Activated T-cell treated with anti-CD3 and anti-CD28 coated beads, Interleukin-2, amount 50 U/mL, for 72 hours (primary cell): ENCODE measurements at regions not wholly inside any gene's neighbourhood (a gene's known extent, or its start where the extent isn't known, plus 50 kb on each side); places are given as distances from the start of the nearest gene placed in this dataset.
A peak's percentile ranks its signal among the peaks of the same experiment; 100 is the strongest.

Source experiments
- ATAC-seq, 2 donors: fragments of 150-1000 bp; cut with Tn5 transposase; replicated peaks in 1 of 2; 2 replicates each; pipeline ENCODE4 v1.10.0; 2021; ENCODE audit warnings: moderate library complexity in 2 of 2, mild to moderate bottlenecking in 1 of 2
- DNase-seq, 2 donors: peaks; one replicate each; pipeline ENCODE4 v3.0.0; 2021 to 2022; ENCODE audit warnings: mixed read lengths in 1 of 2
- H3K27ac Mint-ChIP-seq: one replicate; pipeline ENCODE4 v1.8.0; 2022; ENCODE audit warnings: mild to moderate bottlenecking, moderate library complexity, mixed read lengths
- H3K27me3 Mint-ChIP-seq: one replicate; pipeline ENCODE4 v1.8.0; 2022; ENCODE audit warnings: low read depth, mixed read lengths
- H3K36me3 Mint-ChIP-seq, 2 donors: one replicate each; pipeline ENCODE4 v1.8.0; 2022; ENCODE audit warnings: mixed read lengths in 2 of 2, mild to moderate bottlenecking in 1 of 2; ENCODE audit not compliant: insufficient read depth in 2 of 2
- H3K4me1 Mint-ChIP-seq: one replicate; pipeline ENCODE4 v1.8.0; 2022; ENCODE audit warnings: low read depth, mixed read lengths
- H3K4me3 Mint-ChIP-seq, 2 donors: one replicate each; pipeline ENCODE4 v1.8.0; 2022; ENCODE audit warnings: mild to moderate bottlenecking in 2 of 2, mixed read lengths in 2 of 2, moderate library complexity in 2 of 2
- H3K9me3 Mint-ChIP-seq, 2 donors: one replicate each; pipeline ENCODE4 v1.8.0; 2022; ENCODE audit warnings: mixed read lengths in 2 of 2

GRCh38 chr9:93900971-93901861 is 53.9 kb downstream of the BARX1 start:
- Mint-ChIP-seq H3K4me3 (no peak overlapping the region), H3K27ac (no peak overlapping the region), H3K9me3 (no peaks in the 10 kb centered on the region), H3K4me1 (peaks cover 14% of the 10 kb centered on the region), H3K27me3 (no peaks in the 10 kb centered on the region), H3K36me3 (no peaks in the 10 kb centered on the region)
- DNase-seq: no peak
- no peak for ATAC-seq

GRCh38 chr9:93900436-93900819 is 54.7 kb downstream of the BARX1 start:
- no peaks in the 10 kb centered on the region for H3K27me3 Mint-ChIP-seq
- DNase-seq (no peak), ATAC-seq (no peak)
- H3K4me3 Mint-ChIP-seq: no peak overlapping the region
- no peak overlapping the region for H3K27ac Mint-ChIP-seq
- H3K4me1 Mint-ChIP-seq: peaks cover 14% of the 10 kb centered on the region
- H3K36me3 Mint-ChIP-seq: no peaks in the 10 kb centered on the region
- no peaks in the 10 kb centered on the region for H3K9me3 Mint-ChIP-seq

- Mint-ChIP-seq H3K4me3 (no peak overlapping the region), H3K27ac (no peak overlapping the region), H3K4me1 (peaks cover 14% of the 10 kb centered on the region), H3K36me3 (no peaks in the 10 kb centered on the region), H3K27me3 (no peaks in the 10 kb centered on the region), H3K9me3 (no peaks in the 10 kb centered on the region)
- no peak for DNase-seq
- no peak for ATAC-seq
These were observed 55.3 kb downstream of the BARX1 start for GRCh38 chr9:93899609-93900435.

GRCh38 chr9:93898502-93899426 is 56.4 kb downstream of the BARX1 start:
- DNase-seq (no peak), ATAC-seq (no peak)
- Mint-ChIP-seq H3K36me3 (no peaks in the 10 kb centered on the region), H3K9me3 (no peaks in the 10 kb centered on the region), H3K27me3 (no peaks in the 10 kb centered on the region), H3K4me3 (no peak overlapping the region), H3K27ac (no peak overlapping the region), H3K4me1 (peaks cover 14% of the 10 kb centered on the region)

GRCh38 chr9:93898026-93898425 is 57.1 kb downstream of the BARX1 start:
- Mint-ChIP-seq H3K9me3 (no peaks in the 10 kb centered on the region), H3K27ac (no peak overlapping the region), H3K4me1 (peaks cover 14% of the 10 kb centered on the region), H3K36me3 (peaks cover 0 to under 1% of the 10 kb centered on the region in 2 donors), H3K27me3 (no peaks in the 10 kb centered on the region), H3K4me3 (no peak overlapping the region)
- no peak for ATAC-seq
- no peak for DNase-seq

GRCh38 chr9:93897075-93897970 is 57.8 kb downstream of the BARX1 start:
- Mint-ChIP-seq H3K27ac (peak overlapping the region; percentile 26), H3K4me3 (no peak overlapping the region), H3K9me3 (no peaks in the 10 kb centered on the region), H3K27me3 (no peaks in the 10 kb centered on the region), H3K36me3 (peaks cover 0 to 4% of the 10 kb centered on the region in 2 donors), H3K4me1 (peaks cover 14% of the 10 kb centered on the region)
- no peak for ATAC-seq
- DNase-seq: no peak

- peaks cover 3 to 4% of the 10 kb centered on the region in 2 donors for H3K36me3 Mint-ChIP-seq
- no peaks in the 10 kb centered on the region for H3K9me3 Mint-ChIP-seq
- DNase-seq (no peak), ATAC-seq (no peak)
- H3K4me1 Mint-ChIP-seq: peaks cover 14% of the 10 kb centered on the region
- H3K27me3 Mint-ChIP-seq: no peaks in the 10 kb centered on the region
- no peak overlapping the region for H3K4me3 Mint-ChIP-seq
- H3K27ac Mint-ChIP-seq: no peak overlapping the region
These were observed 58.6 kb downstream of the BARX1 start for GRCh38 chr9:93896496-93897033.

GRCh38 chr9:93896093-93896492 is 59.1 kb downstream of the BARX1 start:
- no peak for DNase-seq
- no peak for ATAC-seq

GRCh38 chr9:93895535-93895934 is 59.6 kb downstream of the BARX1 start:
- DNase-seq: no peak

More at GRCh38 chr9:93896093-93896492, 59.1 kb downstream of the BARX1 start:
- Mint-ChIP-seq H3K4me1 (peaks cover 14% of the 10 kb centered on the region), H3K9me3 (no peaks in the 10 kb centered on the region), H3K27ac (no peak overlapping the region), H3K4me3 (no peak overlapping the region), H3K36me3 (peaks cover 3 to 4% of the 10 kb centered on the region in 2 donors), H3K27me3 (no peaks in the 10 kb centered on the region)

GRCh38 chr9:93894691-93895079 is 60.5 kb downstream of the BARX1 start:
- H3K4me3 Mint-ChIP-seq: no peak overlapping the region
- DNase-seq (no peak), ATAC-seq (no peak)
- no peaks in the 10 kb centered on the region for H3K9me3 Mint-ChIP-seq
- H3K27ac Mint-ChIP-seq: no peak overlapping the region
- H3K36me3 Mint-ChIP-seq: peaks cover 3 to 5% of the 10 kb centered on the region in 2 donors
- peaks cover 14% of the 10 kb centered on the region for H3K4me1 Mint-ChIP-seq
- H3K27me3 Mint-ChIP-seq: no peaks in the 10 kb centered on the region

More at GRCh38 chr9:93895535-93895934, 59.6 kb downstream of the BARX1 start:
- Mint-ChIP-seq H3K9me3 (no peaks in the 10 kb centered on the region), H3K27me3 (no peaks in the 10 kb centered on the region), H3K4me3 (no peak overlapping the region), H3K4me1 (peaks cover 14% of the 10 kb centered on the region), H3K27ac (no peak overlapping the region), H3K36me3 (peaks cover 3 to 5% of the 10 kb centered on the region in 2 donors)
- no peak for ATAC-seq

- no peak for DNase-seq
- H3K36me3 Mint-ChIP-seq: peaks cover 3 to 5% of the 10 kb centered on the region in 2 donors
- peaks cover 14% of the 10 kb centered on the region for H3K4me1 Mint-ChIP-seq
- no peak overlapping the region for H3K27ac Mint-ChIP-seq
- peaks cover 0 to 1% of the 10 kb centered on the region in 2 donors for H3K9me3 Mint-ChIP-seq
- no peak overlapping the region for H3K4me3 Mint-ChIP-seq
- no peaks in the 10 kb centered on the region for H3K27me3 Mint-ChIP-seq
- no peak for ATAC-seq
These were observed 61.1 kb downstream of the BARX1 start for GRCh38 chr9:93893899-93894690.
